Mesothelial cell of epicardium (in vitro differentiated cells): ENCODE measurements at regions not wholly inside any gene's neighbourhood (a gene's known extent, or its start where the extent isn't known, plus 50 kb on each side); places are given as distances from the start of the nearest gene placed in this dataset.
A peak's percentile ranks its signal among the peaks of the same experiment; 100 is the strongest.

Source experiments
- DNase-seq, 2 experiments: peaks; one replicate each; pipeline ENCODE4 v3.0.0; 2021; ENCODE audit warnings: low spot score in 2 of 2; ENCODE audit not compliant: unreplicated experiment in 2 of 2
- H3K27ac Mint-ChIP-seq: 2 replicates; pipeline ENCODE4 v1.8.0; 2021; ENCODE audit warnings: mixed read lengths
- H3K27me3 Mint-ChIP-seq: 2 replicates; pipeline ENCODE4 v1.8.0; 2021; ENCODE audit warnings: low read depth, mixed read lengths
- H3K36me3 Mint-ChIP-seq: 2 replicates; pipeline ENCODE4 v1.8.0; 2021; ENCODE audit warnings: mixed read lengths
- H3K4me1 Mint-ChIP-seq: 2 replicates; pipeline ENCODE4 v1.8.0; 2021; ENCODE audit warnings: mixed read lengths
- H3K4me3 Mint-ChIP-seq: 2 replicates; pipeline ENCODE4 v1.8.0; 2021; ENCODE audit warnings: mild to moderate bottlenecking, moderate library complexity, mixed read lengths
- H3K9me3 Mint-ChIP-seq: 2 replicates; pipeline ENCODE4 v1.8.0; 2021; ENCODE audit warnings: mixed read lengths
- CTCF ChIP-seq: fragments of 200-600 bp; sonication (generic); IDR thresholded peaks from one replicate; pipeline ENCODE4 v1.5.0; 2021; ENCODE audit warnings: antibody characterized with exemption; ENCODE audit not compliant: unreplicated experiment

GRCh38 chr1:56442290-56442877 is 137.0 kb downstream of the PLPP3 start:
- no peak overlapping the region for H3K27ac Mint-ChIP-seq
- peaks cover 42% of the 10 kb centered on the region for H3K4me1 Mint-ChIP-seq
- no peak for TF ChIP-seq CTCF
- DNase-seq = no peak
- no peak overlapping the region for H3K4me3 Mint-ChIP-seq
- no peaks in the 10 kb centered on the region for H3K9me3 Mint-ChIP-seq
- H3K36me3 Mint-ChIP-seq = no peaks in the 10 kb centered on the region
- H3K27me3 Mint-ChIP-seq = no peaks in the 10 kb centered on the region

GRCh38 chr1:56441601-56442000 is 137.8 kb downstream of the PLPP3 start:
- H3K27ac Mint-ChIP-seq = no peak overlapping the region
- H3K36me3 Mint-ChIP-seq = no peaks in the 10 kb centered on the region
- H3K4me1 Mint-ChIP-seq = peaks cover 44% of the 10 kb centered on the region
- no peak for DNase-seq
- TF ChIP-seq CTCF = no peak
- no peak overlapping the region for H3K4me3 Mint-ChIP-seq
- no peaks in the 10 kb centered on the region for H3K9me3 Mint-ChIP-seq
- no peaks in the 10 kb centered on the region for H3K27me3 Mint-ChIP-seq

GRCh38 chr1:56439610-56440264 is 139.6 kb downstream of the PLPP3 start:
- no peaks in the 10 kb centered on the region for H3K36me3 Mint-ChIP-seq
- H3K4me1 Mint-ChIP-seq = peaks cover 57% of the 10 kb centered on the region
- TF ChIP-seq CTCF = no peak
- DNase-seq = no peak
- no peaks in the 10 kb centered on the region for H3K27me3 Mint-ChIP-seq
- H3K9me3 Mint-ChIP-seq = no peaks in the 10 kb centered on the region
- H3K4me3 Mint-ChIP-seq = no peak overlapping the region
- H3K27ac Mint-ChIP-seq = peak overlapping the region; percentile 59

- DNase-seq = no peak
- Mint-ChIP-seq H3K9me3 (no peaks in the 10 kb centered on the region), H3K27me3 (no peaks in the 10 kb centered on the region), H3K27ac (no peak overlapping the region), H3K4me1 (peaks cover 65% of the 10 kb centered on the region), H3K36me3 (no peaks in the 10 kb centered on the region), H3K4me3 (no peak overlapping the region)
- TF ChIP-seq CTCF = no peak
Observed at GRCh38 chr1:56438901-56439551, 140.3 kb downstream of the PLPP3 start.

- no peak for TF ChIP-seq CTCF
- H3K36me3 Mint-ChIP-seq = no peaks in the 10 kb centered on the region
- no peaks in the 10 kb centered on the region for H3K9me3 Mint-ChIP-seq
- H3K4me3 Mint-ChIP-seq = no peak overlapping the region
- H3K27ac Mint-ChIP-seq = peak overlapping the region; percentile 91
- no peaks in the 10 kb centered on the region for H3K27me3 Mint-ChIP-seq
- no peak for DNase-seq
- H3K4me1 Mint-ChIP-seq = peaks cover 75% of the 10 kb centered on the region
Observed at GRCh38 chr1:56437959-56438358, 141.4 kb downstream of the PLPP3 start.
